BLaER1 treated with 17β-estradiol and CSF1 and Interleukin-3, amounts not matched to agents 10 nM and 100 nM (cell line): ENCODE measurements at regions not wholly inside any gene's neighbourhood (a gene's known extent, or its start where the extent isn't known, plus 50 kb on each side); places are given as distances from the start of the nearest gene placed in this dataset.

Experiments
- H3K27ac ChIP-seq, 11 experiments: shearing (Covaris generic); formaldehyde crosslinking; 2 replicates each; pipeline ENCODE4 v1.8.1; 2022
- H3K27me3 ChIP-seq, 11 experiments: shearing (Covaris generic); formaldehyde crosslinking; 2 replicates each; pipeline ENCODE4 v1.8.1; 2022
- H3K36me3 ChIP-seq, 11 experiments: shearing (Covaris generic); formaldehyde crosslinking; 2 replicates each; pipeline ENCODE4 v1.8.1; 2022
- H3K4me1 ChIP-seq, 10 experiments: shearing (Covaris generic); formaldehyde crosslinking; 2 replicates each; pipeline ENCODE4 v1.8.1; 2022
- H3K4me2 ChIP-seq, 11 experiments: shearing (Covaris generic); formaldehyde crosslinking; 2 replicates each; pipeline ENCODE4 v1.8.1; 2022
- H3K4me3 ChIP-seq, 10 experiments: shearing (Covaris generic); formaldehyde crosslinking; 2 replicates each; pipeline ENCODE4 v1.8.1; 2022
- H3K9ac ChIP-seq, 11 experiments: shearing (Covaris generic); formaldehyde crosslinking; 2 replicates each; pipeline ENCODE4 v1.8.1; 2022
- H3K9me3 ChIP-seq, 11 experiments: shearing (Covaris generic); formaldehyde crosslinking; replicated peaks in 1 of 11; 2 replicates each; pipeline ENCODE4 v1.8.1; 2022
- H4K20me1 ChIP-seq, 11 experiments: shearing (Covaris generic); formaldehyde crosslinking; 2 replicates each; pipeline ENCODE4 v1.8.1; 2022
- Cebpa-rat ChIP-seq, 11 experiments: shearing (Covaris generic); IDR thresholded peaks; 2 replicates each; pipeline ENCODE4 v1.8.1; 2022

- Histone ChIP-seq H3K9me3 (no peaks in the 10 kb centered on the region), H3K9ac (no peak overlapping the region), H3K4me1 (no peaks in the 10 kb centered on the region), H4K20me1 (no peaks in the 10 kb centered on the region), H3K27me3 (no peaks in the 10 kb centered on the region), H3K4me2 (no peak overlapping the region), H3K27ac (no peak overlapping the region), H3K4me3 (no peak overlapping the region), H3K36me3 (no peaks in the 10 kb centered on the region)
- TF ChIP-seq Cebpa-rat (IDR thresholded peaks at IDR 0.05), result no peak
These were observed 401.9 kb downstream of the HRH4 start for GRCh38 chr18:24862201-24862816.

GRCh38 chr18:24868311-24868710 is 407.9 kb downstream of the HRH4 start:
- no peaks in the 10 kb centered on the region for H3K36me3 ChIP-seq
- H3K4me2 ChIP-seq, result no peak overlapping the region
- H3K9me3 ChIP-seq, result no peaks in the 10 kb centered on the region
- H3K9ac ChIP-seq, result no peak overlapping the region
- H3K4me1 ChIP-seq, result no peaks in the 10 kb centered on the region
- H3K27me3 ChIP-seq, result no peaks in the 10 kb centered on the region
- no peak for TF ChIP-seq Cebpa-rat (IDR thresholded peaks at IDR 0.05)
- no peak overlapping the region for H3K27ac ChIP-seq
- no peak overlapping the region for H3K4me3 ChIP-seq
- no peaks in the 10 kb centered on the region for H4K20me1 ChIP-seq

GRCh38 chr18:24868760-24869237 is 408.4 kb downstream of the HRH4 start:
- H3K4me2 ChIP-seq, result no peak overlapping the region
- no peak overlapping the region for H3K27ac ChIP-seq
- no peaks in the 10 kb centered on the region for H3K4me1 ChIP-seq
- no peaks in the 10 kb centered on the region for H3K9me3 ChIP-seq
- no peaks in the 10 kb centered on the region for H4K20me1 ChIP-seq
- no peak for TF ChIP-seq Cebpa-rat (IDR thresholded peaks at IDR 0.05)
- no peaks in the 10 kb centered on the region for H3K27me3 ChIP-seq
- H3K9ac ChIP-seq, result no peak overlapping the region
- no peak overlapping the region for H3K4me3 ChIP-seq
- H3K36me3 ChIP-seq, result no peaks in the 10 kb centered on the region

GRCh38 chr18:24869285-24869684 is 408.8 kb downstream of the HRH4 start:
- no peak overlapping the region for H3K9ac ChIP-seq
- H3K36me3 ChIP-seq, result no peaks in the 10 kb centered on the region
- no peaks in the 10 kb centered on the region for H3K9me3 ChIP-seq
- no peak overlapping the region for H3K4me2 ChIP-seq
- no peaks in the 10 kb centered on the region for H3K4me1 ChIP-seq
- H3K4me3 ChIP-seq, result no peak overlapping the region
- no peak for TF ChIP-seq Cebpa-rat (IDR thresholded peaks at IDR 0.05)
- no peak overlapping the region for H3K27ac ChIP-seq
- no peaks in the 10 kb centered on the region for H4K20me1 ChIP-seq
- no peaks in the 10 kb centered on the region for H3K27me3 ChIP-seq

GRCh38 chr18:24875286-24875685 is 414.8 kb downstream of the HRH4 start:
- no peaks in the 10 kb centered on the region for H3K36me3 ChIP-seq
- H4K20me1 ChIP-seq, result no peaks in the 10 kb centered on the region
- no peak overlapping the region for H3K27ac ChIP-seq
- H3K9ac ChIP-seq, result no peak overlapping the region
- no peaks in the 10 kb centered on the region for H3K9me3 ChIP-seq
- peaks cover 0 to 12% (median 8%) of the 10 kb centered on the region in 10 experiments; a peak in 9 of 20 replicates for H3K4me1 ChIP-seq
- no peak overlapping the region for H3K4me3 ChIP-seq
- H3K27me3 ChIP-seq, result no peaks in the 10 kb centered on the region
- H3K4me2 ChIP-seq, result peak overlapping the region in 7 of 11 experiments; percentile 2 to 26 (median 13); a peak in 4 of 22 replicates
- no peak for TF ChIP-seq Cebpa-rat (IDR thresholded peaks at IDR 0.05)

GRCh38 chr18:24875777-24876176 is 415.3 kb downstream of the HRH4 start:
- peaks cover 0 to 12% (median 8%) of the 10 kb centered on the region in 10 experiments; a peak in 9 of 20 replicates for H3K4me1 ChIP-seq
- H3K36me3 ChIP-seq, result no peaks in the 10 kb centered on the region
- no peaks in the 10 kb centered on the region for H3K9me3 ChIP-seq
- H4K20me1 ChIP-seq, result no peaks in the 10 kb centered on the region
- no peak overlapping the region for H3K4me3 ChIP-seq
- H3K27me3 ChIP-seq, result no peaks in the 10 kb centered on the region
- H3K4me2 ChIP-seq, result peak overlapping the region in 7 of 11 experiments; percentile 2 to 26 (median 13); a peak in 6 of 22 replicates
- H3K9ac ChIP-seq, result no peak overlapping the region
- no peak overlapping the region for H3K27ac ChIP-seq
- no peak for TF ChIP-seq Cebpa-rat (IDR thresholded peaks at IDR 0.05)

GRCh38 chr18:24876266-24876665 is 415.8 kb downstream of the HRH4 start:
- Histone ChIP-seq H3K4me3 (no peak overlapping the region), H3K4me2 (peak overlapping the region in 4 of 11 experiments; percentile 8 to 26 (median 16); a peak in 3 of 22 replicates), H3K9me3 (no peaks in the 10 kb centered on the region), H3K27me3 (no peaks in the 10 kb centered on the region), H4K20me1 (no peaks in the 10 kb centered on the region), H3K36me3 (no peaks in the 10 kb centered on the region), H3K9ac (no peak overlapping the region), H3K4me1 (peaks cover 0 to 12% (median 8%) of the 10 kb centered on the region in 10 experiments; a peak in 9 of 20 replicates), H3K27ac (no peak overlapping the region)
- no peak for TF ChIP-seq Cebpa-rat (IDR thresholded peaks at IDR 0.05)

GRCh38 chr18:24877066-24877465 is 416.6 kb downstream of the HRH4 start:
- Histone ChIP-seq H3K27me3 (no peaks in the 10 kb centered on the region), H3K4me3 (no peak overlapping the region), H3K9ac (no peak overlapping the region), H3K9me3 (no peaks in the 10 kb centered on the region), H3K27ac (no peak overlapping the region), H3K36me3 (no peaks in the 10 kb centered on the region), H3K4me1 (peaks cover 0 to 12% (median 8%) of the 10 kb centered on the region in 10 experiments; a peak in 9 of 20 replicates), H3K4me2 (no peak overlapping the region), H4K20me1 (no peaks in the 10 kb centered on the region)
- no peak for TF ChIP-seq Cebpa-rat (IDR thresholded peaks at IDR 0.05)

- no peak overlapping the region for H3K4me3 ChIP-seq
- H3K9me3 ChIP-seq, result no peaks in the 10 kb centered on the region
- no peak overlapping the region for H3K9ac ChIP-seq
- H3K4me2 ChIP-seq, result 0 out of 22 replicates have a peak overlapping the region, but pooled peaks of 1 of the 11 experiments have one; percentile 1
- no peak for TF ChIP-seq Cebpa-rat (IDR thresholded peaks at IDR 0.05)
- H3K4me1 ChIP-seq, result peaks cover 0 to 12% (median 8%) of the 10 kb centered on the region in 10 experiments; a peak in 9 of 20 replicates
- no peaks in the 10 kb centered on the region for H3K27me3 ChIP-seq
- no peaks in the 10 kb centered on the region for H4K20me1 ChIP-seq
- no peak overlapping the region for H3K27ac ChIP-seq
- no peaks in the 10 kb centered on the region for H3K36me3 ChIP-seq
These were observed 417.1 kb downstream of the HRH4 start for GRCh38 chr18:24877546-24877945.

- H3K9ac ChIP-seq, result no peak overlapping the region
- no peak for TF ChIP-seq Cebpa-rat (IDR thresholded peaks at IDR 0.05)
- H3K9me3 ChIP-seq, result no peaks in the 10 kb centered on the region
These were observed 417.9 kb downstream of the HRH4 start for GRCh38 chr18:24878289-24878688.

More at GRCh38 chr18:24878289-24878688, 417.9 kb downstream of the HRH4 start:
- Histone ChIP-seq H3K27ac (no peak overlapping the region), H3K4me3 (no peak overlapping the region), H4K20me1 (no peaks in the 10 kb centered on the region), H3K36me3 (no peaks in the 10 kb centered on the region), H3K27me3 (no peaks in the 10 kb centered on the region), H3K4me1 (peaks cover 0 to 12% (median 8%) of the 10 kb centered on the region in 10 experiments; a peak in 9 of 20 replicates), H3K4me2 (0 out of 22 replicates have a peak overlapping the region, but pooled peaks of 1 of the 11 experiments have one; percentile 1)
